GM19395 (cell line): ENCODE measurements at regions not wholly inside any gene's neighbourhood (a gene's known extent, or its start where the extent isn't known, plus 50 kb on each side); places are given as distances from the start of the nearest gene placed in this dataset.
"Not testable (repeated sequence)": the region's sequence is repeated elsewhere in the genome, so short reads cannot be mapped to it uniquely, and the experiment has no call there.

Experiments used
- ATAC-seq: cut with Tn5 transposase; IDR thresholded peaks from one replicate; pipeline ENCODE4 v1.9.1; 2021; ENCODE audit warnings: mild to moderate bottlenecking, moderate library complexity; ENCODE audit not compliant: unreplicated experiment

GRCh38 chr4:18167831-18168230, 146.3 kb upstream of the LCORL start:
- no peak for ATAC-seq

DNA sequence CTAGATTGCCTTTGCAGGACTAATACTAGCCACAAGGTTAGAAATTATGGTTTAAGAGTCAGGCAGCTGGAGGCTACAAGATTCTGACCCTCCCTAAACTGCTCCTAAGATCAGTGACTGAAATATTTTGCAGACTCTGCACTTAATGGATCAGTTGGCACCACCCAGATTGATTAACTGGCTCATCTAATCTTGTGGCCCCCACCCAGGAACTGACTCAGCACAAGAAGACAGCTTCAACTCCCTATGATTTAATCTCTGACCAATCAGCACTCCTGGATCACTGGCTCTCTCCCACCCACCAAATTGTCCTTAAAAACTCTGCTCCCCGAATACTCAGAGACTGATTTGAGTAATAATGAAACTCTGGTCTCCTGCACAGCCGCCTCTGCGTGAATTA, 145.4 kb upstream of the LCORL start:
- ATAC-seq, result no peak

- no peak for ATAC-seq
Observed at GRCh38 chr4:18162453-18162852, 140.9 kb upstream of the LCORL start.

- not testable (repeated sequence) for ATAC-seq
Observed at GRCh38 chr4:18159117-18159912, 137.8 kb upstream of the LCORL start.

GRCh38 chr4:18155067-18156041, 133.8 kb upstream of the LCORL start:
- no peak for ATAC-seq

- no peak for ATAC-seq
Observed at GRCh38 chr4:18138076-18138665, 116.6 kb upstream of the LCORL start.

DNA sequence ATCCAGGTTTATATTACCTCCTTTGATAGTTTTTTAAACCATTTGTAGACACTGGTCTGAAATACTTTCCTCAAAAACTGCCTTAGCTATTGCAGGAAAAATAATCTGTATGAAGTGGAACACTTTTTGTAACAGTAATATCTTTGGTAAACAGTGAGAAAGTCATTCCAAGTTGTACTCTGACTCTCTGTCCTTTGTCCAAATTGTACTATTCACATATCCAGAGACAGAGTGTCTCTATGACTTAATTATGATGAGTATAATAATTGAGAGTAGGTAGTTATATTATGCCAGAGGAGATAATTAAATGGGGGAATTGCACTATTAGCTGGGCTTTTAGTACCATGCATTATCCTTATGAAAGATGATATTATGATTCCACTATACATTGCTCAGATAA, 112.6 kb upstream of the LCORL start:
- no peak for ATAC-seq

GRCh38 chr4:18130256-18130655, 108.7 kb upstream of the LCORL start:
- ATAC-seq, result no peak

DNA sequence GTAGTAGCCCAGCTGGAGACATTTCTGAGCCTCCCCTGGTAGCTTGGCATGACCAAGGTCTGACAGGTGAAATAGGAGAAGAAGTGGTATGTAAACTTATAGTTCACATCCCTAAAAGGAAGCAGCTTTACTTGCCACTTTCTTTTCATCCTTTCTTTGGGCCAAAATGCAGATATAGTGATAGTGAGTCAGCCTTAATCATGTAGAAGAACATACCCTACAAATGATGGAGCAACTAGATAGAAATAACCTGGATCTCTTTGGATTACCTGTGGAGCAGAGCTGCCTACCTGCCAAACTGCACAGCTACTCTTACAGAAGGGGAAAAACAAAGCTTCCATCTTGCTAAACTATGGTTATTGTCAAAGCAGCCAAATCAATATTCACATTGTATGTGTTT, 106.7 kb upstream of the LCORL start:
- no peak for ATAC-seq

- no peak for ATAC-seq
Observed at GRCh38 chr4:18127030-18127429, 105.5 kb upstream of the LCORL start.

DNA sequence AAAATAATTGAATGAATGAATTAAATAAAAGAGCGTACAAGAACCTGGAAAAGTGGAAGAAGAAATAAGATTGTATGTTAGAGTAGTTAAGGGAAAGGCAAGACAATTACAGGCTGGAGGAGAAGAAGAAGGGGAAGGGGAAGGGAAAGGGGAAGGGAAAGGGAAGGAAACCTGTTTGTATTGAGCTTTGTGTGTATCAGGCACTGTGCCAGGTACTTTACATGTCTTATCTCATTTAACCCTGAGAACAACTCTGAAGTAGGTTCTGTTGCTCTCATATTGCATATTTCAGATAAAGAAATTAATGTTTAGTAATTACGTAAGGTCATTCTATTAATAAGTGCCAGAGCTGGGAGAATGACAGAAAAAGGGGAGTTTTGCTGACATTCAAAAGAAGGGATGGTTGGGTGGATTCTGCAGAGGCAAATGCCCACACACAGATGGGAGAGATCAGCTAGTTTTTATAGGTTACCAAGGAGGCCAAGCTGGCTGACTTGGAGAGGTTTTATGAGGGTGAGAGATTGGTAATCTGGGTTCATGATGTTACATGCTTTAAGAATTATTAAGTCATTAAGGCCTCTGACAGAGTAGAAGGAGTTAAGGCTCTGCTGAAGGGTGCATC, 92.3 kb upstream of the LCORL start:
- ATAC-seq, result no peak

DNA sequence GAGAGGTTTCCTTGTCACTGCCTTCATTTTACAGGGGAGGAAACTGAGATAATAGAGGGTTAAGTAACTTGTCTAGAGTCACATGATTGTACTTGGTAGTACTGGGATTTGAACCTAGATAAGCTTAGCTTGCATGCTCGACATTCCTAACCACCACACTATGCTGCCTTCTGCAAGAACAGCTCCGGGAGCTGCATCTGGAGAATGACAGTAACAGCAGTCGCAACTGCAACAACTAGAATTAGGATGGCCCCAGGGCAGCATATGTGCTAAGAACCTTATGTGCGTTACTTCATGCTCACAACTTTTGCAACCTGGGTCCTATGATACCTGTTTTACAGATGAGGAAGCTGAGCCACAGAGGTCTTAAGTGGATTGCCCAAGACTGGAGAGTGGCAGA, 89.5 kb upstream of the LCORL start:
- no peak for ATAC-seq

DNA sequence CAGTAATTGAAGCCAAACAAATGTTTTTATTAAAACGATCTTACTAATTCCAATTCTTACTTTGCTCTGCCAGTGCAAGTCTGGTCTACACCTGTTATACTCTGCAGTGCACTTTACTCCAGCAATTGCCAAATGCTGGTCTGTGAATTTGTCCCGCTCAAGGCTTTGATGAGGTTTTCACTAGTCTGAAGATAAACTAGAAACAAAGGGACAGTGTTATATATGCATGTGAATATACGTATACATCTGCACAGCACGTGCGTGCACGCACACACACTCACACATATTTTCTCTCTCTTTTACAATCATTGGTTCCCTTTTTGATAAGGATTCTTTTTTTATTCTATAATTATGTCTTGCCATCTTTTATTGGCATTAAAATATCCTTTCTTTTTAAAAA, 88.5 kb upstream of the LCORL start:
- no peak for ATAC-seq

DNA sequence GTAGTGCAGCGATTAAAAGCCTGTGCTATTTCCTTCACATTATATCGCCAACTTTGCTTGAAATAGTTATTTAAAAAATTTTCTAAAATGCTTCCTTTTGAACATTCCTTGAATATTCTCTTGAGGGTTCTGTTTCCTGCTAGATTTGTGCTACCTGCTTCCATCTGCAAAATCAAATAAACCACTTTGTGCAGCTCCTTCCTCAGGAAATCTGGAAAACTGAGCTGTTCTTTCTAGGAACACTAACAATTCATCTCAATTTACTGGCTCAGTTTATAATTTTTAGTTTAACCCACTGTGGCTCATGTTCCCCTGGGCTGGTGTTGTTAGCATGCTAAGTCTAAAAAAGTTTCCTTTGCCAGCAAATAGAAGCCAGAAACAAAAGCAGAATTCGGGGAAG, 88.1 kb upstream of the LCORL start:
- no peak for ATAC-seq

- ATAC-seq, result not testable (repeated sequence)
Observed at GRCh38 chr4:18107848-18108528, 86.4 kb upstream of the LCORL start.

DNA sequence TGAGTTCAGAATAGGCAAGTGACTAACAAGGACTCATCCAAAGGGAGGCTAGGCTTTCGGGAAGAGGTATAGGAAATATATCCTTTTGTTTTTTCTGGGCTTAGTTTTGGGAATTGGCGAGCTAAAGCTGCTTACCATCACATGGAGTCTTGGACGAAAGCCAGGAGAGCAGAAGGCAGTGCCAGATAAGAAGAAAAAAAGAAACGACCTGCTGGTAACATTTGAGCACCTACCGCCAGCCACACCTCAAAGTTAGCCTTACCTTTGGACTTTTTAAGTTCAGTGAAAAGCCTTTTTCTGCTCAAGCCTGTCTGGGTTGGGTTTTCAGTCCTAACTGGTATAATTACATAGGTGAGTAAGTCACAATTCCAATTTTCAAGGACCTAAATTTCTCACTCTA, 85.1 kb upstream of the LCORL start:
- no peak for ATAC-seq

- ATAC-seq, result peak; percentile 89
Observed at GRCh38 chr4:18105030-18106011, 83.8 kb upstream of the LCORL start.

- no peak for ATAC-seq
Observed at GRCh38 chr4:18103876-18104605, 82.5 kb upstream of the LCORL start.

DNA sequence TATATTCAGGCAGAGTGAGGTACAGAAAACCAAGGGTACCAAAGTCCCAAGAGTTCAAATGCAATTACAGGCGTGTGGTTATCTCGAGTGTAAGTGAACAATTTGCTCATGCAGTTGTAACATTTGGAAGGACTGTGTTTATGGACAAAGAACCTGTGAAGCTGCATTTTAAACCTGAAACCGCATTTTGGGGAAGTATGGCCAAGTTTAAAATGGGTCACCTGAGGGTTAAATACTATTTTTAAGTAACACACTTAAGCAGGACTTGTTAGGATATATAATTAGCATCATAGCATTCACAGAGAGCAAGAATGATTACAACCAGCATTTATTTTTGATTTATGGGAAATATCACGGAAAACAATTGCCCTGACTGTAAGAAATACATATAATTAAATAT, 79.1 kb upstream of the LCORL start:
- ATAC-seq, result no peak
